NB4 (cell line): ENCODE measurements at regions not wholly inside any gene's neighbourhood (a gene's known extent, or its start where the extent isn't known, plus 50 kb on each side); places are given as distances from the start of the nearest gene placed in this dataset.

Source experiments
- DNase-seq: peaks from one replicate; pipeline ENCODE4 v3.0.0; 2010; ENCODE audit warnings: low read depth
- H3K4me3 ChIP-seq: one replicate; pipeline ENCODE4 v1.5.1; 2011; ENCODE audit warnings: mild to moderate bottlenecking, low read depth, low read length, moderate library complexity
- MAX ChIP-seq: IDR thresholded peaks from 2 replicates; pipeline ENCODE4 v1.6.1; 2011; ENCODE audit warnings: low read depth, low read length
- MYC ChIP-seq: IDR thresholded peaks from 2 replicates; pipeline ENCODE4 v1.6.1; 2011; ENCODE audit warnings: low read depth, low read length
- POLR2A ChIP-seq: IDR thresholded peaks from 2 replicates; pipeline ENCODE4 v1.6.1; 2011; ENCODE audit warnings: mild to moderate bottlenecking; ENCODE audit not compliant: insufficient read length; ENCODE audit errors: extremely low read depth
- TF ChIP-seq, protein P1 (sequence below): IDR thresholded peaks from one replicate; pipeline ENCODE4 v1.5.1; 2012; ENCODE audit warnings: low read depth, low read length

DNA sequence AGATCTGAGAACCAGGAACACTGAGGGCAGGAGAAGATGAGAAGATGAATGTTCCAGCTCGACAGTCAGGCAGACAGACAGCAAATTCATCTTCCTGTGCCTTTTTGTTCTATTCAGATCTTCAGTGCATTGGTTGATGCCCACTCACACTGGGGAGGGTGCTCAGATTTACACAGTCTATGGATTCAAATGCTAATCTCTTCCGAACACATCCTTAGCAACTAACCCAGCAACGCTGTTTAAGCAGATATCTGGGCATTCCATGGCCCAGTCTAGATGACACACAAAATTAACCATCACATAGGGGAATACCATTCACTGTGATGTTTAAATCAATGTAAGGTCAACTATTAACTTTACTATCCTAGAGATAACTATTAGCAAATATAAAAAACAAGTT lies 571.9 kb downstream of the NYAP2 start:
- TF ChIP-seq MAX (no peak), POLR2A (no peak), MYC (no peak)
- TF ChIP-seq, protein P1, sequence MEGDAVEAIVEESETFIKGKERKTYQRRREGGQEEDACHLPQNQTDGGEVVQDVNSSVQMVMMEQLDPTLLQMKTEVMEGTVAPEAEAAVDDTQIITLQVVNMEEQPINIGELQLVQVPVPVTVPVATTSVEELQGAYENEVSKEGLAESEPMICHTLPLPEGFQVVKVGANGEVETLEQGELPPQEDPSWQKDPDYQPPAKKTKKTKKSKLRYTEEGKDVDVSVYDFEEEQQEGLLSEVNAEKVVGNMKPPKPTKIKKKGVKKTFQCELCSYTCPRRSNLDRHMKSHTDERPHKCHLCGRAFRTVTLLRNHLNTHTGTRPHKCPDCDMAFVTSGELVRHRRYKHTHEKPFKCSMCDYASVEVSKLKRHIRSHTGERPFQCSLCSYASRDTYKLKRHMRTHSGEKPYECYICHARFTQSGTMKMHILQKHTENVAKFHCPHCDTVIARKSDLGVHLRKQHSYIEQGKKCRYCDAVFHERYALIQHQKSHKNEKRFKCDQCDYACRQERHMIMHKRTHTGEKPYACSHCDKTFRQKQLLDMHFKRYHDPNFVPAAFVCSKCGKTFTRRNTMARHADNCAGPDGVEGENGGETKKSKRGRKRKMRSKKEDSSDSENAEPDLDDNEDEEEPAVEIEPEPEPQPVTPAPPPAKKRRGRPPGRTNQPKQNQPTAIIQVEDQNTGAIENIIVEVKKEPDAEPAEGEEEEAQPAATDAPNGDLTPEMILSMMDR: no peak
- H3K4me3 ChIP-seq: no peak overlapping the region
- no peak for DNase-seq

DNA sequence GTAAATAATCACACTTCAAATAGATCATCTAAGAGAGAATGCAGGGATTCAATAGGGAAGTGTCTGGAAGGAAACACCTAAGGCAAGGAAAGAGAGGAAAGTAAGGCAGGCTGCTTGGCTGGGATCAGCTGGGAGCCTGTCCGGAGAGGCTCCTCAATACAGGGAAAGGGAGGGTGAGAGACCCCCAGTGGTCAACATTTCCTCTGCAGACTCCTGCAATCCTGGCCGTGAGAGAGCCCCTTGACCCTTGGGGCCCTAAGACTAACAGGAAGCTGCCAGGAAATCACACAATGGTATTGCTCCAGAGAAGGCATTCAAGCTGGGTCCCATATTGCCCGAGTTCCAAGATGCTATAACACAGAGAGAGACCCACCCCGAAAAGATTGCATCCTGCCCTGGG lies 549.4 kb downstream of the NYAP2 start:
- H3K4me3 ChIP-seq: no peak overlapping the region
- no peak for DNase-seq
- TF ChIP-seq, protein P1: no peak
- no peak for TF ChIP-seq POLR2A
- no peak for TF ChIP-seq MAX
- TF ChIP-seq MYC: no peak

DNA sequence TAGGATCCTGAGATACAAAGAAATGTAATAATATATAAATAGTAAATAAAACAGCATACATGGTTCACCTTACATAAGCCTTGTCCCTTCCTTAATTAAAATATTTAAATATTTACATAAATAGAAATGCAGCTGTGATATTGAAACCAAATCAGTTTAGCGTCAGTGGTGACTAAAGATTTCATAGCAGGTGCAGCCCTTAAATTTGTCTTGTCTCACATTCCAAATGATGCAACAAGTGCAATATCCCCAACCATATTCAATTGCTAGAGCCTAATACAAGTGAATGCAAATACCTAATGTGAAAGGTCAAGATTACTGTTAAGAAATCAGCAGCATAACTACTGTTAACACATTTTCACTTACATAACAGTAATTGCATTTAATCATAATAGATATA lies 539.5 kb downstream of the NYAP2 start:
- no peak for DNase-seq
- TF ChIP-seq POLR2A (no peak), MAX (no peak)
- H3K4me3 ChIP-seq: no peak overlapping the region

DNA sequence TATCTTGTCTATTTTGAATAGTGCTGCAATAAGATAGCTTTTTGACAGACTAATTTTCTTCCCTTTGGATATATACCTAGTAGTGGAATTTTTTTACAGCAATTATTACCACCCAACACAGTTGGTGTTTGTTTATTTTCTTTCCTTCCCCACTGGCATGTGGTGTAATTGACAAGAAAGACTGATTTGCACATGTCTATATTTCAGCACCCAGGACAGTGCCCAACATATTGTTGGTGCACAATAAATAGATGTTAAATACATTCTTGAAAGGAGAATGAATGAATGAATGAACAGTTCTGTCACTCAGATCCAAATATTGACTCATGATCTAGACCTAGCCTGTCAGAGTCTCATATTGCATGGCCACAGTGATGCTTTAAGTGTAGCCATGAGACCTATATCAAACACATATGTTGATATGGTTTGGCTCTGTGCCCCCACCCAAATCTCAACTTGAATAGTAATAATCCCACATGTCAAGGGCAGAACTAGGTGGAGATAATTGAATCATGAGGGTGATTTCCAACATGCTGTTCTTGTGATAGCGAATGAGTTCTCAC lies 538.2 kb downstream of the NYAP2 start:
- TF ChIP-seq MYC (no peak), POLR2A (no peak), MAX (peak; percentile 65)
- TF ChIP-seq, protein P1: no peak
- peak; percentile 46 for DNase-seq
- no peak overlapping the region for H3K4me3 ChIP-seq

- DNase-seq: no peak
- no peak overlapping the region for H3K4me3 ChIP-seq
- TF ChIP-seq MYC (no peak), POLR2A (no peak), MAX (no peak)
- TF ChIP-seq, protein P1: no peak
Measured at GRCh38 chr2:225932811-225933413, 533.4 kb downstream of the NYAP2 start.

DNA sequence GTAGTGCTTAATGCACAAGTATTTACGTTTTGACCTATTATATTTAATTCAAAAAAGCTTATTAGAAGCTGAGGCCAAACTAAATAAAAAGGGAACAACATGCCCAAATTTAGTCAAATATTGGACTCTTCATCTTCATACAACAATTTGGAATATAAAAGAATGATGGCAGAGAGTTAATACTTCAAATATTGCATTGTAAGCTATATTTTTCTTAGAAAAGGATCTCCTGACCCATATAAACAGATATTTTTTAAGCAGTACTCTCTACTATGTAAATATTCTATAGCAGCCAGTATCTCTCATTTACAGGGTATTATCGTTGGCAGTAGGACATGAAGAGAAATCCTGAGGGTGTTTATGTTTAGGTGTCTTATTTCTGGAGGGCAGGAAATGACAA lies 531.2 kb downstream of the NYAP2 start:
- no peak for DNase-seq
- TF ChIP-seq MYC (no peak), MAX (no peak), POLR2A (no peak)
- TF ChIP-seq, protein P1: no peak
- H3K4me3 ChIP-seq: no peak overlapping the region
